ENCODE measurements at regions not wholly inside any gene's neighbourhood (a gene's known extent, or its start where the extent isn't known, plus 50 kb on each side); places are given as distances from the start of the nearest gene placed in this dataset.

GRCh38 chr6:152863618-152864326 lies 113.2 kb downstream of the VIP start:
- Mint-ChIP-seq H3K27me3 (peaks cover 8% of the 10 kb centered on the region), H3K4me1 (no peaks in the 10 kb centered on the region), H3K36me3 (no peaks in the 10 kb centered on the region), H3K4me3 (no peak overlapping the region), H3K27ac (no peak overlapping the region), H3K9me3 (no peaks in the 10 kb centered on the region)
- DNase-seq (no peak), ATAC-seq (ENCODE audit: low read depth) (peak; percentile 80)
- POLR2A ChIA-PET = no interaction called here

GRCh38 chr6:152874267-152874666 lies 108.6 kb downstream of the FBXO5 start:
- POLR2A ChIA-PET = no interaction called here
- no peaks in the 10 kb centered on the region for H3K36me3 Mint-ChIP-seq
- no peak overlapping the region for H3K27ac Mint-ChIP-seq
- no peaks in the 10 kb centered on the region for H3K9me3 Mint-ChIP-seq
- no peak overlapping the region for H3K4me3 Mint-ChIP-seq
- no peak for ATAC-seq (ENCODE audit: low read depth)
- DNase-seq = no peak
- peaks cover 2% of the 10 kb centered on the region for H3K27me3 Mint-ChIP-seq
- H3K4me1 Mint-ChIP-seq = no peaks in the 10 kb centered on the region

GRCh38 chr6:152874846-152875568 lies 107.8 kb downstream of the FBXO5 start:
- no peak overlapping the region for H3K27ac Mint-ChIP-seq
- no peak for ATAC-seq (ENCODE audit: low read depth)

GRCh38 chr6:152879681-152880080 lies 103.2 kb downstream of the FBXO5 start:
- H3K4me1 Mint-ChIP-seq = no peaks in the 10 kb centered on the region
- H3K9me3 Mint-ChIP-seq = peaks cover 7% of the 10 kb centered on the region
- H3K27ac Mint-ChIP-seq = no peak overlapping the region
- POLR2A ChIA-PET = no interaction called here
- DNase-seq = no peak
- H3K4me3 Mint-ChIP-seq = no peak overlapping the region
- H3K36me3 Mint-ChIP-seq = no peaks in the 10 kb centered on the region
- no peak for ATAC-seq (ENCODE audit: low read depth)
- peaks cover 4% of the 10 kb centered on the region for H3K27me3 Mint-ChIP-seq

More at GRCh38 chr6:152874846-152875568, 107.8 kb downstream of the FBXO5 start:
- Mint-ChIP-seq H3K27me3 (peaks cover 2% of the 10 kb centered on the region), H3K9me3 (peaks cover 4% of the 10 kb centered on the region), H3K36me3 (no peaks in the 10 kb centered on the region), H3K4me1 (no peaks in the 10 kb centered on the region), H3K4me3 (no peak overlapping the region)
- DNase-seq = no peak
- POLR2A ChIA-PET = no interaction called here

- H3K27me3 Mint-ChIP-seq = peaks cover 3% of the 10 kb centered on the region
- no peaks in the 10 kb centered on the region for H3K36me3 Mint-ChIP-seq
- H3K4me1 Mint-ChIP-seq = no peaks in the 10 kb centered on the region
- H3K27ac Mint-ChIP-seq = no peak overlapping the region
- no peaks in the 10 kb centered on the region for H3K9me3 Mint-ChIP-seq
- POLR2A ChIA-PET = no interaction called here
- DNase-seq = no peak
- no peak overlapping the region for H3K4me3 Mint-ChIP-seq
- no peak for ATAC-seq (ENCODE audit: low read depth)
Observed at GRCh38 chr6:152893187-152893586, 89.7 kb downstream of the FBXO5 start.

DNA sequence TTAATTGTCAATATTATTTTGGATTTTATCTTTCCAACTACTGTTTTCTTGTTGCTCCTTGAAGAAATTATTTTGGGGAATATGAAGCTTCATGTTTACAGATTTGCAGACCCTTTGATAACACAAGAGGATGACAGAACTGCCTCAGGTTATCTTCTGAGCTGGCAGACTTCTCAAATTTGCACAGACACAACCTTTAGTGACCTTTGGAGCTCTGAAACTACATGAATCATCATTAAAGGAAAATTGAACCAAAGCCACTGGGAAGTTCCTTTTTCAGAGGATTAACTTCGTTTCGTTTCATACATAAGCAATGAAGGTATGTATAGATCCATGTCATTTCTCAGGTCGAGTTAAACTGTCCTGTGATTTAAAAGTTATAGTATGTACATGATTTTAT lies 85.9 kb downstream of the FBXO5 start:
- DNase-seq = no peak
- Mint-ChIP-seq H3K4me3 (no peak overlapping the region), H3K4me1 (no peaks in the 10 kb centered on the region), H3K9me3 (no peaks in the 10 kb centered on the region), H3K27ac (no peak overlapping the region), H3K27me3 (peaks cover 5% of the 10 kb centered on the region), H3K36me3 (no peaks in the 10 kb centered on the region)
- POLR2A ChIA-PET = no interaction called here
- ATAC-seq (ENCODE audit: low read depth) = no peak

- no peak overlapping the region for H3K4me3 Mint-ChIP-seq
- H3K27ac Mint-ChIP-seq = no peak overlapping the region
- no peaks in the 10 kb centered on the region for H3K36me3 Mint-ChIP-seq
- no peaks in the 10 kb centered on the region for H3K9me3 Mint-ChIP-seq
- ATAC-seq (ENCODE audit: low read depth) (peak; percentile 82), DNase-seq (peak; percentile 73)
- H3K27me3 Mint-ChIP-seq = peaks cover 5% of the 10 kb centered on the region
- no peaks in the 10 kb centered on the region for H3K4me1 Mint-ChIP-seq
- POLR2A ChIA-PET = no interaction called here
Observed at GRCh38 chr6:152897807-152898399, 84.9 kb downstream of the FBXO5 start.

DNA sequence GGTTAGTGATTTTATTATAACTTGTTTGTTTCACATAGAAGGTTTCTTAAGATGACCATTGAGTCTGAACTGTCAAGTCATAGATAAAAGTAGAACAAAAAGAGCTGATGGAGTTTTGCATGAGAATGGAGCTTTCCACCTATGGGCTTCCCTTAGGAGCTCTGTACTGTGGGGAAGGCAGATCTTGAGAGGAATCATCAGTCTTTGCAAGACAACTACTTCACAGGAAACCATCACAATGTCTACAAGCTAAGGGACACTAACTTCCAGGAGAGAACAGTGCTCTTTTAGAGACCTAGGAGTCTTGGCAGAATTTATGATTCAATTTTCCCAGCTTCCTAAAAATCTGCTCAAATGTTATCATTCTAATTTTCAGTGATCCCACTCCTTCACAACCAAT lies 78.2 kb downstream of the FBXO5 start:
- H3K4me1 Mint-ChIP-seq = no peaks in the 10 kb centered on the region
- peaks cover 5% of the 10 kb centered on the region for H3K27me3 Mint-ChIP-seq
- no peaks in the 10 kb centered on the region for H3K9me3 Mint-ChIP-seq
- ATAC-seq (ENCODE audit: low read depth) (no peak), DNase-seq (no peak)
- no peaks in the 10 kb centered on the region for H3K36me3 Mint-ChIP-seq
- H3K4me3 Mint-ChIP-seq = no peak overlapping the region
- POLR2A ChIA-PET = no interaction called here
- no peak overlapping the region for H3K27ac Mint-ChIP-seq

GRCh38 chr6:152905551-152906299 lies 77.1 kb downstream of the FBXO5 start:
- no peaks in the 10 kb centered on the region for H3K36me3 Mint-ChIP-seq
- ATAC-seq (ENCODE audit: low read depth) (no peak), DNase-seq (no peak)
- H3K27ac Mint-ChIP-seq = no peak overlapping the region
- H3K9me3 Mint-ChIP-seq = no peaks in the 10 kb centered on the region
- POLR2A ChIA-PET = no interaction called here
- no peaks in the 10 kb centered on the region for H3K4me1 Mint-ChIP-seq
- H3K4me3 Mint-ChIP-seq = no peak overlapping the region
- H3K27me3 Mint-ChIP-seq = peaks cover 5% of the 10 kb centered on the region

GRCh38 chr6:152909241-152909640 lies 73.6 kb downstream of the FBXO5 start:
- H3K4me3 Mint-ChIP-seq = no peak overlapping the region
- H3K36me3 Mint-ChIP-seq = no peaks in the 10 kb centered on the region
- peaks cover 11% of the 10 kb centered on the region for H3K27me3 Mint-ChIP-seq
- H3K27ac Mint-ChIP-seq = no peak overlapping the region
- no peak for ATAC-seq (ENCODE audit: low read depth)
- peaks cover 2% of the 10 kb centered on the region for H3K9me3 Mint-ChIP-seq
- POLR2A ChIA-PET = no interaction called here
- H3K4me1 Mint-ChIP-seq = no peaks in the 10 kb centered on the region
- no peak for DNase-seq

DNA sequence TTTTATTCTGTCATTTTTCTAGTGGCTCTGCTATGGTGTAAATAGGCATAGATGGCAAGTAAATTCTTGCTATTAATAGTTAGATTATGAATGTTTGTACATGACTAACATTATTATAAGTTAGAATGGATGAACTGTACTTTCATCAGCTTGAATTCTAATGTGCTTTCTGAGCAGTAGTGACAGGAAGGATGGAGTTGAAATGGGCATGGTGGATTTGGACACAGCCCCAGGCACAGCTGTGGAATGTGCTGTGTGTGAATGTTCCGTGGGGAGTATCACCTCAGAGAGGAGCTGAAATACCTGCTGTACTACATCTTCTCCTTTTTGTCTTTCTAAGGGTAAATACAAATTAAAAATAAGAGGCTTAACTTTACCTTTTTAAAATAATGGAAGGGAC lies 66.8 kb downstream of the FBXO5 start:
- DNase-seq (no peak), ATAC-seq (ENCODE audit: low read depth) (no peak)
- POLR2A ChIA-PET = no interaction called here
- H3K9me3 Mint-ChIP-seq = peaks cover 2% of the 10 kb centered on the region
- no peaks in the 10 kb centered on the region for H3K36me3 Mint-ChIP-seq
- no peaks in the 10 kb centered on the region for H3K4me1 Mint-ChIP-seq
- H3K4me3 Mint-ChIP-seq = no peak overlapping the region
- H3K27me3 Mint-ChIP-seq = peaks cover 16% of the 10 kb centered on the region
- H3K27ac Mint-ChIP-seq = no peak overlapping the region

DNA sequence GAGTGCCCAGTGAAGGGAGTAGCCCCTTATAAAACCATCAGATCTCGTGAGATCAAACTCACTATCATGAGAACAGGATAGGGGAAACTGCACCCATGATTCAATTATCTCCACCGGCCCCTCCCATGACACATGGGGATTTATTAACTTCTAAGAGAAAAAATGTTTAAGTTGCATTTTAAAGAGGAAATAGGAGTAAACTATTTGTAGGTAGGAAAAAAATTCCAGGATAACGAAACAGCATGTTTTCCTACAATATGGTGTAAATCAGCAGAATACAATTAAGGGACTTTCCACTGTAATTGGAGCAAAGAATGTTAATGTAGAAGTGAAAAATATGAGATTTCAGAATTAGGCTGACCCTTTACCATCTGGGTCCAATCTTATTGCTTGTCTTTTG lies 63.9 kb downstream of the FBXO5 start:
- ATAC-seq (ENCODE audit: low read depth) = no peak
- no peaks in the 10 kb centered on the region for H3K4me1 Mint-ChIP-seq
- no peak overlapping the region for H3K4me3 Mint-ChIP-seq

GRCh38 chr6:152920016-152920415 lies 62.8 kb downstream of the FBXO5 start:
- H3K36me3 Mint-ChIP-seq = no peaks in the 10 kb centered on the region
- DNase-seq = no peak
- H3K4me3 Mint-ChIP-seq = no peak overlapping the region
- no peaks in the 10 kb centered on the region for H3K9me3 Mint-ChIP-seq
- no peaks in the 10 kb centered on the region for H3K4me1 Mint-ChIP-seq
- POLR2A ChIA-PET = no interaction called here
- H3K27me3 Mint-ChIP-seq = peaks cover 9% of the 10 kb centered on the region
- no peak for ATAC-seq (ENCODE audit: low read depth)
- no peak overlapping the region for H3K27ac Mint-ChIP-seq

More for the DNA sequence above, 63.9 kb downstream of the FBXO5 start:
- Mint-ChIP-seq H3K27me3 (peaks cover 9% of the 10 kb centered on the region), H3K27ac (no peak overlapping the region), H3K36me3 (no peaks in the 10 kb centered on the region), H3K9me3 (no peaks in the 10 kb centered on the region)
- no peak for DNase-seq
- POLR2A ChIA-PET = no interaction called here

Data from activated naive CD8-positive, alpha-beta T cell treated with anti-CD3 and anti-CD28 coated beads, Interleukin-2, amount 10 ng/mL, durations not matched to agents 7 days and 5 days (primary cell).